K562 (cell line): ENCODE measurements at regions not wholly inside any gene's neighbourhood (a gene's known extent, or its start where the extent isn't known, plus 50 kb on each side); places are given as distances from the start of the nearest gene placed in this dataset.

ENCODE experiments used
- ATAC-seq: fragments of 200-7000 bp; cut with Tn5 transposase; 3 replicates; pipeline ENCODE4 v1.9.1; 2020; ENCODE audit warnings: moderate library complexity
- BruUV-seq: library from RNA; stranded (reverse); fragments of 400-500 nt; replicated peaks from 2 replicates; lab custom pipeline; 2021; lab: Mats Ljungman, UMichigan
- CTCF ChIA-PET: fragments of 300-600 bp; formaldehyde crosslinking; extraction: SDS; loops from one replicate; lab custom pipeline; 2021; ENCODE audit warnings: low intra/inter-chr PET ratio; lab: Yijun Ruan, JAX
- POLR2A ChIA-PET: fragments of 300-600, 350-650 bp; sonication (Branson Sonifier 250); formaldehyde crosslinking; extraction: SDS; loops from one replicate; lab custom pipeline; 2021; ENCODE audit warnings: antibody characterized with exemption, inconsistent platforms; lab: Yijun Ruan, JAX
- DNase-seq, 4 experiments: peaks; one replicate each; pipeline versions ENCODE4 v3.0.0 to v3.0.0-alpha.2; 2011 to 2018; ENCODE audit warnings: low spot score in 3 of 4, mixed read lengths in 3 of 4; ENCODE audit errors: extremely low read depth in 1 of 4
- FAIRE-seq: peaks from 2 replicates; lab custom pipeline; 2011; peaks lifted over from hg19 to GRCh38; lab: Jason Lieb, UNC
- H2AFZ ChIP-seq: 2 replicates; pipeline ENCODE4 v1.6.0; 2011; ENCODE audit warnings: low read depth, low read length, control low read depth, inconsistent platforms
- H3K27ac ChIP-seq: fragments of 200-600 bp; 3 replicates; pipeline ENCODE4 v1.8.0; 2011; ENCODE audit warnings: low read depth, mild to moderate bottlenecking, control low read depth, inconsistent platforms, low read length, moderate library complexity, mixed read lengths; ENCODE audit errors: extremely low read depth
- H3K27me3 ChIP-seq, 2 experiments: fragments of 300-600 bp in 1 of 2; 2 replicates in 1 of 2; 3 replicates in 1 of 2; pipeline versions ENCODE4 v1.6.0 to v1.8.0; 2011; ENCODE audit warnings: inconsistent platforms in 2 of 2, low read length in 2 of 2, mild to moderate bottlenecking in 1 of 2, mixed read lengths in 1 of 2, moderate library complexity in 1 of 2; ENCODE audit not compliant: control insufficient read depth in 2 of 2, insufficient read depth in 2 of 2
- H3K36me3 ChIP-seq: fragments of 300-600 bp; 3 replicates; pipeline ENCODE4 v1.8.0; 2011; ENCODE audit warnings: mild to moderate bottlenecking, low read length, inconsistent platforms; ENCODE audit not compliant: control insufficient read depth, insufficient read depth
- H3K4me1 ChIP-seq, 2 experiments: fragments of 200-600 bp in 1 of 2; replicated peaks in 1 of 2; 2 replicates in 1 of 2; 3 replicates in 1 of 2; pipeline versions ENCODE4 v1.5.1 to v1.8.0; 2011; ENCODE audit warnings: inconsistent platforms in 2 of 2, low read length in 2 of 2, mild to moderate bottlenecking in 1 of 2, mixed read lengths in 1 of 2, moderate library complexity in 1 of 2; ENCODE audit not compliant: control insufficient read depth in 2 of 2, insufficient read depth in 2 of 2
- H3K4me2 ChIP-seq: 2 replicates; pipeline ENCODE4 v1.6.1; 2011; ENCODE audit warnings: low read length, control low read depth, inconsistent platforms, mixed read lengths; ENCODE audit not compliant: insufficient read depth
- H3K4me3 ChIP-seq: fragments of 200-600 bp; sonication (generic), shearing (Covaris generic); 2 replicates; pipeline ENCODE4 v1.5.1; 2016; ENCODE audit warnings: control low read depth, inconsistent platforms
- H3K79me2 ChIP-seq: fragments of 200-600 bp; 3 replicates; pipeline ENCODE4 v1.8.0; 2011; ENCODE audit warnings: low read length, inconsistent platforms; ENCODE audit not compliant: control insufficient read depth, insufficient read depth
- H3K9ac ChIP-seq, 2 experiments: 2 replicates each; pipeline versions ENCODE4 v1.6.0 to v1.6.1; 2011; ENCODE audit warnings: low read depth in 2 of 2, low read length in 2 of 2, control low read depth in 1 of 2, inconsistent platforms in 1 of 2, mild to moderate bottlenecking in 1 of 2, mixed read lengths in 1 of 2; ENCODE audit not compliant: insufficient read depth in 1 of 2
- H3K9me1 ChIP-seq: one replicate; pipeline ENCODE4 v1.6.0; 2011; ENCODE audit warnings: inconsistent platforms, mild to moderate bottlenecking, low read length, moderate library complexity; ENCODE audit not compliant: control insufficient read depth, insufficient read depth
- H3K9me3 ChIP-seq: replicated peaks from 2 replicates; pipeline ENCODE4 v1.5.1; 2011; ENCODE audit warnings: low read depth, low read length, inconsistent platforms; ENCODE audit not compliant: control insufficient read depth, insufficient read depth
- H4K20me1 ChIP-seq: replicated peaks from 2 replicates; pipeline ENCODE4 v1.6.1; 2011; ENCODE audit warnings: low read length, inconsistent platforms, mixed read lengths; ENCODE audit not compliant: control insufficient read depth, insufficient read depth
- CBFA2T3 ChIP-seq: fragments of 450-650 bp; IDR thresholded peaks from 2 replicates; pipeline ENCODE4 v1.6.1; 2017
- ELF1 ChIP-seq: fragments of 200-800 bp; sonication (Bioruptor generic); IDR thresholded peaks from 2 replicates; pipeline ENCODE4 v1.6.1; 2016; ENCODE audit warnings: missing genetic modification characterization, missing compliant biosample characterization
- MAFF ChIP-seq: IDR thresholded peaks from 2 replicates; pipeline ENCODE4 v1.6.1; 2012; ENCODE audit warnings: low read length, improper control_type of control experiment
- MEF2A ChIP-seq: IDR thresholded peaks from 2 replicates; pipeline ENCODE4 v1.6.1; 2011; ENCODE audit warnings: low read depth, mild to moderate bottlenecking, low read length, moderate library complexity; ENCODE audit not compliant: control insufficient read depth
- NCOA2 ChIP-seq, 2 experiments: fragments of 450-650 bp; IDR thresholded peaks; 2 replicates each; pipeline ENCODE4 v1.6.1; 2018; ENCODE audit warnings: mild to moderate bottlenecking in 2 of 2, moderate library complexity in 1 of 2; ENCODE audit not compliant: partially characterized antibody in 2 of 2
- NCOA4 ChIP-seq: fragments of 450-650 bp; IDR thresholded peaks from 2 replicates; pipeline ENCODE4 v1.6.1; 2018; ENCODE audit warnings: mild to moderate bottlenecking; ENCODE audit not compliant: partially characterized antibody
- PHB ChIP-seq: fragments of 250-450 bp; sonication (Bioruptor Pico); IDR thresholded peaks from 2 replicates; pipeline ENCODE4 v1.5.0; 2021
- PHF8 ChIP-seq: fragments of 200-600 bp; sonication (generic); IDR thresholded peaks from 2 replicates; pipeline ENCODE4 v1.6.1; 2012; ENCODE audit warnings: mixed run types, mild to moderate bottlenecking, inconsistent platforms, low read length, moderate library complexity, borderline replicate concordance
- SMARCA5 ChIP-seq: fragments of 450-650 bp; IDR thresholded peaks from 2 replicates; pipeline ENCODE4 v1.6.1; 2016
- ZNF146 ChIP-seq: IDR thresholded peaks from one replicate; pipeline ENCODE4 v1.6.1; 2018; ENCODE audit warnings: missing compliant biosample characterization; ENCODE audit not compliant: unreplicated experiment
- WGBS: fragments of 100-300 bp; shearing (Covaris generic); methylation state at CpG from one replicate; pipeline ENCODE4 v1.1.6; 2016; ENCODE audit warnings: low coverage, mixed read lengths; ENCODE audit not compliant: insufficient coverage; ENCODE audit errors: missing lambda C conversion rate; 5-methylcytosine and 5-hydroxymethylcytosine counted together
- in situ Hi-C: fragments of 300-500 bp; cut with MboI; formaldehyde crosslinking; loops from 4 replicates; pipeline ENCODE4 v1.15.0; 2018; ENCODE audit warnings: inconsistent platforms, mixed read lengths
- intact Hi-C: fragments of 100-400 bp; cut with micrococcal nuclease; formaldehyde crosslinking; loops from 2 replicates; pipeline ENCODE4 v1.14.2; 2022
- TF ChIP-seq, protein P1 (sequence below): fragments of 250-450 bp; sonication (Bioruptor Pico); IDR thresholded peaks from 2 replicates; pipeline ENCODE4 v1.4.0; 2020; ENCODE audit warnings: mild to moderate bottlenecking, moderate library complexity, borderline replicate concordance
- TF ChIP-seq, protein P2 (sequence below): fragments of 450-650 bp; formaldehyde crosslinking; IDR thresholded peaks from 2 replicates; pipeline ENCODE4 v1.4.0; 2020; ENCODE audit warnings: mild to moderate bottlenecking

DNA sequence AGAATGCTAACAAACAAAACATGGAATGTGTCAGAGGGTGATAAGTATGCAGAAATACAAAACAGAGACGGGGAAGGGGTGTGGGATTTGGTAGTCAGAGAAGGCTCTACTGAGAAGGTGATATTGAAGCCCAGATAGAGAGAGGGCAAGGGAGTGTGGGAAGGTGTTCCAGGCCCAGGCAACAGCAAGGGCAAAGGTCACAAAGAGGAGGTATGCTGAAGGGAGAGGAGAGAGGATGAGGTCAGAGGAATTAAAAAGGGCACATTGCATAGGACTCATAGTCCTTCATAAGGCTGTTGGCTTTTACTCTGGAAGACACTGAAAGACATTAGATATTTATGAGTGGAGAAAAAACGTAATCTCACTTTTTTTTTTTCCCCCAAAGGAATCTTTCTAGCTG lies 82.6 kb upstream of the TNIP3 start (continued):
- TF ChIP-seq, protein P1, sequence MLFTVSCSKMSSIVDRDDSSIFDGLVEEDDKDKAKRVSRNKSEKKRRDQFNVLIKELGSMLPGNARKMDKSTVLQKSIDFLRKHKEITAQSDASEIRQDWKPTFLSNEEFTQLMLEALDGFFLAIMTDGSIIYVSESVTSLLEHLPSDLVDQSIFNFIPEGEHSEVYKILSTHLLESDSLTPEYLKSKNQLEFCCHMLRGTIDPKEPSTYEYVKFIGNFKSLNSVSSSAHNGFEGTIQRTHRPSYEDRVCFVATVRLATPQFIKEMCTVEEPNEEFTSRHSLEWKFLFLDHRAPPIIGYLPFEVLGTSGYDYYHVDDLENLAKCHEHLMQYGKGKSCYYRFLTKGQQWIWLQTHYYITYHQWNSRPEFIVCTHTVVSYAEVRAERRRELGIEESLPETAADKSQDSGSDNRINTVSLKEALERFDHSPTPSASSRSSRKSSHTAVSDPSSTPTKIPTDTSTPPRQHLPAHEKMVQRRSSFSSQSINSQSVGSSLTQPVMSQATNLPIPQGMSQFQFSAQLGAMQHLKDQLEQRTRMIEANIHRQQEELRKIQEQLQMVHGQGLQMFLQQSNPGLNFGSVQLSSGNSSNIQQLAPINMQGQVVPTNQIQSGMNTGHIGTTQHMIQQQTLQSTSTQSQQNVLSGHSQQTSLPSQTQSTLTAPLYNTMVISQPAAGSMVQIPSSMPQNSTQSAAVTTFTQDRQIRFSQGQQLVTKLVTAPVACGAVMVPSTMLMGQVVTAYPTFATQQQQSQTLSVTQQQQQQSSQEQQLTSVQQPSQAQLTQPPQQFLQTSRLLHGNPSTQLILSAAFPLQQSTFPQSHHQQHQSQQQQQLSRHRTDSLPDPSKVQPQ (CRISPR knock-in tag), result no peak
- TF ChIP-seq MAFF, result no peak
- no peak for TF ChIP-seq PHF8
- TF ChIP-seq PHB, result no peak
- TF ChIP-seq, protein P2, sequence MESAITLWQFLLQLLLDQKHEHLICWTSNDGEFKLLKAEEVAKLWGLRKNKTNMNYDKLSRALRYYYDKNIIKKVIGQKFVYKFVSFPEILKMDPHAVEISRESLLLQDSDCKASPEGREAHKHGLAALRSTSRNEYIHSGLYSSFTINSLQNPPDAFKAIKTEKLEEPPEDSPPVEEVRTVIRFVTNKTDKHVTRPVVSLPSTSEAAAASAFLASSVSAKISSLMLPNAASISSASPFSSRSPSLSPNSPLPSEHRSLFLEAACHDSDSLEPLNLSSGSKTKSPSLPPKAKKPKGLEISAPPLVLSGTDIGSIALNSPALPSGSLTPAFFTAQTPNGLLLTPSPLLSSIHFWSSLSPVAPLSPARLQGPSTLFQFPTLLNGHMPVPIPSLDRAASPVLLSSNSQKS, result no peak
- no peak for TF ChIP-seq MEF2A
- TF ChIP-seq CBFA2T3, result no peak

DNA sequence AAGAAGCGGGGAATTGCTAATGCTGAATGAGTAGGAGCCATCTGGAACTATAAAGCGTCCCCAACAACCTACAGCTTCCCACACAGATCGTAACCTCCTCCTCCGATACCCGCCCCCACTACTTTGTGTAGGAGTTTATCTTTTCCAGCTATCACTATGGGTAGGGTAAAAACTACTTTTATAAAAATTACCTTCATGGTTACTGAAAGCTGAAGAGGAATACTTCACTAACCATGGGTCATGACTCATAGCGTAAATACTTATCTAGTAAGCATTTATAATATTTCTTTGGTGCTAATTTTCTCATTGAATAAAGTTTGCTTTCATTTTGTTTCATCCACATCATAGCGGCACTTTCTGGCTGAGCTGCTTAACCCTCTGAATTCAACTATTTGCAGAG lies 79.4 kb upstream of the TNIP3 start:
- Histone ChIP-seq H3K36me3 (no peaks in the 10 kb centered on the region), H3K4me1 (no peaks in the 10 kb centered on the region), H3K79me2 (no peaks in the 10 kb centered on the region), H3K27ac (no peak overlapping the region), H3K27me3 (no peaks in the 10 kb centered on the region), H3K9ac (no peak overlapping the region), H3K4me3 (no peak overlapping the region), H3K9me3 (no peaks in the 10 kb centered on the region), H4K20me1 (no peaks in the 10 kb centered on the region), H3K9me1 (no peaks in the 10 kb centered on the region), H3K4me2 (no peak overlapping the region), H2AFZ (0 out of 2 replicates have a peak overlapping the region, but pooled peaks have one; percentile 48)
- DNase-seq (no peak), FAIRE-seq (no peak), ATAC-seq (no peak)
- WGBS, result 2% methylated on average over 7 of the region's 7 CpGs
- CTCF ChIA-PET, result no interaction called here
- in situ Hi-C loops (no loop called here), intact Hi-C loops (no loop called here)
- TF ChIP-seq NCOA2 (IDR thresholded peaks at IDR 0.05; ENCODE audit: partially characterized antibody in 2 of 2) (no peak), ELF1 (tag) (no peak), ZNF146 (CRISPR knock-in tag) (no peak), SMARCA5 (no peak), NCOA4 (no peak)
- BruUV-seq, result no TSS peak
- POLR2A ChIA-PET, result no interaction called here
